Activated T-cell treated with anti-CD3 and anti-CD28 coated beads for 1 hour (primary cell): ENCODE measurements at regions not wholly inside any gene's neighbourhood (a gene's known extent, or its start where the extent isn't known, plus 50 kb on each side); places are given as distances from the start of the nearest gene placed in this dataset.

Experiments
- DNase-seq: peaks from one replicate; pipeline ENCODE4 v3.0.0-alpha.2; 2020; ENCODE audit warnings: low read depth

DNA sequence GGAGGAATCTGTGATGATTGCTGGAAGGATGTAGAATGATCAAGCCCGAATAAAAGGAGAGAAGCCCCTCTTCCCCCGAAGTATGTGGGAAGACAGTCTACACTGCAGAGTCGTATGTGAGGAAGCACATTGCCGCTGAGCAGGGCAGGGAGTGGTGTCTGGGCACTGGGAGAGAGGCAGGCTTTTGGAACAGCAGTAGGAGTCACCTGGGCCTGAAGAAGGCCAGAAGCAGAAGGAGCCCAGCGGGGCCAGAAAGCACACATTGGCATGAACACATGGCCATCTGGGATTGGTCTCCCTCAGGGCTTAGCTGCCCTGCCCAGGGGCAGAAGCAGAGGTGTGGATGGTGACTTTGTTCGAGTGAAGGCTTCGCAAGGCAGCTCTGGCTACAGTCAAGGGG lies 162.8 kb downstream of the ERCC6L2 start:
- no peak for DNase-seq

DNA sequence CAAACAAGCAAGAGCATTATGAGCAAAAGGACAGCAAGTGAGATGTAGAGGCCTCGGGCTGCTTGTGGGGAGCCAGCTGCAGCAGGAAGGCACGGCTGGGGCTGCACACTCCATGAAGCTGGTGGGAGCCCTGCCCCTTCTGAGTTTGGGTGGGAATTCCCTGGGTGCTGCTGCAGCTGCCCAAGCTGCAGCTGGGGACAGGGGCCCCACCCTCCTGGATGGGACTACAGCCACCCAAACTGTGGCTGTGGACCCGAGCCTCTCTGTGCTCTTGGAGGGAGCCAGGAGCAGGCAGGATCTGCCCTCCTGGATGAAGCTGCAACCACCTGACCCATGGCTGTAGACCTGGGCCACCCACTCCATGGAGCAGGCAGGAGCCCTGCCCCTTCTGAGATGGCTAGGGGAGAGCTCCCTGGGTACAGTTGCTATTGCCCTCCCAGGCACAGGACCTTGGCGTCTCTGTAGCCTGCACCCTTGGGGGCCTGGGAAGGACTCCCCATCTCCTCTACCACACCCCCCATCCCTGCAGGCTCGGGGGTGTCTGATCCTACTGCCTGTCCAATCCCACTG lies 159.1 kb downstream of the ERCC6L2 start:
- no peak for DNase-seq

- DNase-seq, result no peak
These were observed 158.4 kb downstream of the ERCC6L2 start for GRCh38 chr9:96033896-96034295.

DNA sequence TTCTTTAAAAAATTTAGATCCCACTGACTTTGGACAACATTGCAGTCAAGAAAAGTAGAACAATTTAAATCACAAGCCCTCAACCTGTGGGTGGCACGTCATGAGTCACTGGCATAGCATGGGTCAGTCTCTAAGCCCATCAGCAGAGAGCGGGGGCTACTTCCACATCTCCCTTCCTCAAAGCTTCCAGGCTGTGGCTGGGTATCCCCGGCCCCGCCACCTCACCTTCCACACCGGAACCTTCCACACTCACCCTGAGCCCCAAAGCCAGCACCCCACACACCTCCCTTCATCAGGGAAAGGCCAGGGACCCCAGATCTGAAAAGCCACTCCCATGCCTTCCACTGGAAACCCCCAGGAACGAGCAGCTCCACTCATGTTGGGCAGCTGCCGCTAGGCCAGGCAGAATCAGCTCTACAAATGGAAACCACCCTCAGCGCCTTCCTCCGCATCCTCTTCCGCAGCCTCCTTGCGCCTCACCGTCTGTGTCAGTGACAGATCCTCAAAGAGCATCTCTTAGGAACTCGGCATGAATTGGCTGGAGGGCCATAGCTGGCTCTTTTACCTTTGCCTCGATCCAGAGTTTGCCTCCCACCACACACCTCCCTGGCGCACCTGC lies 156.5 kb downstream of the ERCC6L2 start:
- no peak for DNase-seq

- DNase-seq, result no peak
These were observed 155.9 kb downstream of the ERCC6L2 start for GRCh38 chr9:96031366-96031824.

GRCh38 chr9:96029722-96030530 lies 154.4 kb downstream of the ERCC6L2 start:
- no peak for DNase-seq

DNA sequence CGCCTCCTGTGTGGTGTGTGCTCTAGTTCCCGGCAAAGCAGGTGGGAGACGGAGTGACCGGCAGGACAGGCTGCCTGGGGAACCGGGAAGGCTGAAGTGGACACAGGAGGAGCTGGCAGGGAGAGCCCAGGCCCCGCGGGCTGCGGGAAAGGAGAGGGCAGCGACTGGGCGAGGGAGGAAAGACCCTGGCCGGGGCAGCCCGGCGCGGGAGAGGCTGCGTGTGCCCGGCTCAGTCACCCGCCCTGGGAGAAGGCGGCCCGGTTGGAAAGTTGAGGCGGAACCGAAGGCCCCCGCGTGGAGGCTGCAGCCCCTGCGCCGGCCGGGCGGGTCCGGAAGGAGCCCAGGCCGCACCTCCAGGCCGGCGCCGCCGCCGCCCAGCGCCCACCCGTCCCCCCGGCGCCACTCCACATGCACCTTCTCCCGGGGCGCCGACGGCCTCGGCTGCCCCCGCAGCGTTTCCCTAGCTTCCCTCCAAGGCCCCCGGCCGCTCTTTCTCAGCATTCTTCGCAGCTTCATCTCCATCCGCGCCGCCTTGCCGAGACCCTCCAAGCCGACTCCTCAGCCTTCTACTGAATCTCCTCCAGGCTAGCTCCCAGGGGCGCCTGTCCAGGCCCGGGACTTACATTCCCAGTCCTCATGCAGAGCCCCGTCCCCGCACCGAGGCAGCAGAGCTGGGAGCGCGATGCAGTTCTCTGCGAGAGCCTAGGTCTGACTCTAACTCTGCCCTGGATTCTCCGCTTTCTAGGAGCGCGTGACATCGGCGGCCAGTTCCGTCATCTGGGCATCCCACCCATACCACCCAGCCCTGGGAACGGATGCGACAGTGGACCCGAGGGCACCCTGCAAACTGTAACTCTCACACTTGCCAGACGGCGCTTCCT lies 152.0 kb downstream of the ERCC6L2 start:
- no peak for DNase-seq

DNA sequence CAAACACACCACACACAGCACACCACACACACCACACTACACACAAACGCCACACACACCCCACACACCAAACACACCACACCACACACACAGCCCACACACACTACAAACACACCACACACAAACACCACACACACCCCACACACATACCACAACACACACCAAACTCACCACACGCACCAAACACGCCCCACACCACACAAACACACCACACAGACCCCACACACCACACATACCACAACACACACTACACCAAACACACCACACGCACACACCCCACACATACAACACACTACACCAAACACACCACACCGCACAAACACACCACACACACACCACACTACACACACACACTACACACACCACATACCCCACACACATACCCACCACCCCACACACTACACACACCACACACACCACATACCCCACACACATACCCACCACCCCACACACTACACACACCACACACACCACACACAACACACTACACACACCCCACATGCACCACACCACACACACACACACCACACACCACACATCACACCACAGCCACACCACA lies 151.2 kb downstream of the ERCC6L2 start:
- no peak for DNase-seq

DNA sequence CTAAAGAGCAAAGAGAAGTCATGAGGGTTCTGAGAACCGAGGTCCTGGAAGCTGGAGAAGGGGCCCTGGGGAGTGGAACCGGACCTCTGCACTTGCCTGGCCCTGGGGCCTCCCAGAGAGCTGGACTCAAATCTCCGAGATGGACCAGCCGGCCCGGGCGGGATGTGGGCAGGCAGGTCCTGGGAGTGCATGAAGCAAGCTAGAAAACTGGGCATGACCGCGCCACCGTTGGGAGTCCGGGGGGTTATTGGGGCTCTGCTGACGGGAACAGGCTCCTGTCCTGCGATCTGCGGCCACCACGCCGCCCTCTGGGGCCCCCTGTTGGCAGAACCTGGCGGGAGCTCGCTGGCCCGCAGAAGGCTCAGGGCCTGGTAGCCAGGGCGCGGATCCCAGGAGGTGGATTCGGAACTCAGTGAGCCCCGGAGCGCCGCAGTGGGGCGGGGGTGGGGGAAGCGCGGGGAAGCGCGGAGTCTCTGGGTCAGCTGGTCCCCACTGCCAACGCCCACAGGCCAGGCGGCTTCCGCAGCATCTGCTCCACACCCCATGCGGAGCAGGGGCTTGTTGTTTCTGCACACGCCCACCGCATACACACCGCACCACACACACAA lies 150.6 kb downstream of the ERCC6L2 start:
- no peak for DNase-seq

- DNase-seq, result no peak
These were observed 148.0 kb downstream of the ERCC6L2 start for GRCh38 chr9:96023486-96023885.

GRCh38 chr9:96022445-96023051 lies 147.1 kb downstream of the ERCC6L2 start:
- no peak for DNase-seq

DNA sequence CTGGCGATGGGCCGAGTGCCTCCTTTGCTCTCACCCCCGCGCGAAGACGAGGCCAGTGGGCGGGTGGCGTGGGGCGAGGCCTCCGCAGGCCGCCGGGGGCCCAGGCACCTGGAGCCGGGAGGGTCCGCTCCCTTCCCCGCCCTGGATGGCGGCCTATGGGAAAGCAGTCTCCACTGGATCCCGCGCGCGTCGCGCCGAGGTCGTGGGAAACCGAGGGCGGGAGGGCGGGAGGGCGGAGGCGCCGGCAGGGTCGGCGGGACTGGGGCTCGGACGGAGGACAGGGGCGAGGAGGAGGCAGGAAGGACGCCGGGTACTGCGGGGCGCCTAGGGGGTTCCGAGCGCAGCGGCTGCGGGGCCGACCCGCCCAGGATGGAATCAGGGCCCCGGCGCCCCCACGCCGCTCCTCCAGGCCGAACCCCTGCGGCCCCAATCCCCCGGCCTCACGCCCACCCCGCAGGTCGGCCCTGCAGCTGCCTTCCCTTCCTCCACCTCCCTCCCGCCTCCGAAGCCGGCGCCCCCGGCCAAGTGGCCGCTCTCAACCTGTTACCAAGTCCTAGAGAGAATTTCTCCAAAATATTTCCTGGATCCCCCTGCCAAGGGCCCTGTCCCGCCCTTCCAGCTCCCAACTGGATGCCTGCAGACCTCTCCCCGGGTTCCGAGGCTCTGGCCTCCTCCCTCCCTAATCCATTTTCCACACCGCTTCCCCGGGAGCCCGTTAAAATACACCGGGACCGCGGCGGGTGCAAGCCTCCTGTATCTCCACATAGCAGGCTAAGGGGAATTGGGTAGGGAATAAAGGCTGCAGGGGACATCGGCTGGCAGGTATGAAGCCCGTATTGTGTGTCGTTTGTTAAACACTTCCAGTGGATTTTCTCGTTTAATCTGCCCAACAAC lies 146.3 kb downstream of the ERCC6L2 start:
- no peak for DNase-seq

DNA sequence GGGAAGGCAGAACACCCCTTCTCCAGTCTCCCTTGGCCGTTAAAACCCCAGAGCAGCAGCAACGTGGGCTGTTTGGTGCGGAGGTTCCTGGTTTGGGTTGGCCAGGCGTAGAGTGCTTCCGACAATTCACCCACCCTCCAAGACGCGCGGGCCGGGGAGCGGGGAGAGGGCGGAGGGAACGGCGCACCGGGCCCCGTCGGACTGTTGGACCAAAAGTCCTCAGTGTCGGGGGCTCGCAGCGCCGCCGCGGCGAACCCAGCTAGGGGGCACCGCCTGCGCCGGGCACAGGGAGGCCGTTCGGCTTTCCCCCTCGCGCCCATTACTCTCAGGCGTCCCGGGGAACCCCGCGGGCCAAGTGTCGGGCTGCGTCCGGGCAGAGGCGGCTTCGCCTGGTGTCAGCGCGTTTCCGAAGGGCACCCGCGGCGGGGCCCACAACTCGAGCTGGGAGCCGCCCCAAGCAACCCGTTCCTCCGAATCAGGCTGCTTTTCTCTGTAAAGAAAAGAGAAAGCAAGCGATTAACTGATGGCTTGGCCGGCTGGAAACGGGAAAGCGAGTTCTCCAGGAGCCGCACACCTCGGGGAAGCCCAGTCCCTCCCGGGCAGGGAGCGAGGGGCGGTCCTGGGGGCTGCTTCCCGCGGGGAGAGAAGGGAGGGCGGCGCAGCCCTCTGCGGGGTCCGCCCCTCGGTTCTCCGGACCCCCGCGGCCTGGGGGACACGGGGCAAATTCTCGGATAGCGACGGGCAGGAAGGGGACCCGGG lies 145.5 kb downstream of the ERCC6L2 start:
- DNase-seq, result peak; percentile 42

- DNase-seq, result no peak
These were observed 144.9 kb downstream of the ERCC6L2 start for GRCh38 chr9:96020300-96020791.
